Limb (tissue), 2 donors: ENCODE measurements at regions not wholly inside any gene's neighbourhood (a gene's known extent, or its start where the extent isn't known, plus 50 kb on each side); places are given as distances from the start of the nearest gene placed in this dataset.
A peak's percentile ranks its signal among the peaks of the same experiment; 100 is the strongest.
"Not testable (repeated sequence)": the region's sequence is repeated elsewhere in the genome, so short reads cannot be mapped to it uniquely, and the experiment has no call there.

Experiments used
- DNase-seq, 2 donors: peaks; one replicate each; pipeline ENCODE4 v3.0.0-alpha.2; 2016; ENCODE audit errors: extremely low spot score in 2 of 2

GRCh38 chr1:118300808-118301207 lies 115.8 kb upstream of the SPAG17 start:
- DNase-seq = no peak

GRCh38 chr1:118298397-118298796 lies 113.4 kb upstream of the SPAG17 start:
- no peak for DNase-seq

GRCh38 chr1:118297521-118297920 lies 112.5 kb upstream of the SPAG17 start:
- no peak for DNase-seq

- no peak for DNase-seq
These were observed 110.0 kb upstream of the SPAG17 start for GRCh38 chr1:118294875-118295642.

- DNase-seq = no peak
These were observed 106.6 kb upstream of the SPAG17 start for GRCh38 chr1:118291661-118292060.

- DNase-seq = no peak
These were observed 105.5 kb upstream of the SPAG17 start for GRCh38 chr1:118290571-118290970.

- no peak for DNase-seq
These were observed 105.0 kb upstream of the SPAG17 start for GRCh38 chr1:118290046-118290445.

GRCh38 chr1:118280656-118281055 lies 95.6 kb upstream of the SPAG17 start:
- DNase-seq = not testable (repeated sequence)

GRCh38 chr1:118275472-118276115 lies 90.6 kb upstream of the SPAG17 start:
- peak in 1 of 2 donors; percentile 32 for DNase-seq

GRCh38 chr1:118272884-118273283 lies 87.9 kb upstream of the SPAG17 start:
- no peak for DNase-seq

GRCh38 chr1:118271883-118272282 lies 86.9 kb upstream of the SPAG17 start:
- no peak for DNase-seq

GRCh38 chr1:118269598-118269997 lies 84.6 kb upstream of the SPAG17 start:
- no peak for DNase-seq

GRCh38 chr1:118266436-118266835 lies 81.4 kb upstream of the SPAG17 start:
- DNase-seq = no peak

GRCh38 chr1:118264343-118264742 lies 79.3 kb upstream of the SPAG17 start:
- DNase-seq = no peak

- DNase-seq = peak; percentile 40 to 44
These were observed 77.8 kb upstream of the SPAG17 start for GRCh38 chr1:118262865-118263264.

- DNase-seq = no peak
These were observed 73.9 kb upstream of the SPAG17 start for GRCh38 chr1:118258975-118259374.

- DNase-seq = no peak
These were observed 72.9 kb upstream of the SPAG17 start for GRCh38 chr1:118257946-118258345.

- no peak for DNase-seq
These were observed 69.7 kb upstream of the SPAG17 start for GRCh38 chr1:118254491-118255425.

- DNase-seq = no peak
These were observed 69.0 kb upstream of the SPAG17 start for GRCh38 chr1:118254001-118254400.

- peak in 1 of 2 donors; percentile 41 for DNase-seq
These were observed 68.3 kb upstream of the SPAG17 start for GRCh38 chr1:118253053-118253915.

- no peak for DNase-seq
These were observed 67.6 kb upstream of the SPAG17 start for GRCh38 chr1:118252624-118253023.
